ENCODE measurements at regions not wholly inside any gene's neighbourhood (a gene's known extent, or its start where the extent isn't known, plus 50 kb on each side); places are given as distances from the start of the nearest gene placed in this dataset.
"Not testable (repeated sequence)": the region's sequence is repeated elsewhere in the genome, so short reads cannot be mapped to it uniquely, and the experiment has no call there.

- in situ Hi-C loops (cut with MboI; ENCODE audit: low sequenced_read_pairs) = no loop called here
These were observed 143.2 kb upstream of the ITGA6 start for GRCh38 chr2:172284209-172284608.

- in situ Hi-C loops (cut with MboI; ENCODE audit: low sequenced_read_pairs) = no loop called here
These were observed 142.3 kb upstream of the ITGA6 start for GRCh38 chr2:172285010-172285621.

GRCh38 chr2:172285760-172286159, 141.6 kb upstream of the ITGA6 start:
- in situ Hi-C loops (cut with MboI; ENCODE audit: low sequenced_read_pairs) = no loop called here

- in situ Hi-C loops (cut with MboI; ENCODE audit: low sequenced_read_pairs) = no loop called here
These were observed 140.2 kb upstream of the ITGA6 start for GRCh38 chr2:172287190-172287589.

GRCh38 chr2:172287605-172288315, 139.6 kb upstream of the ITGA6 start:
- in situ Hi-C loops (cut with MboI; ENCODE audit: low sequenced_read_pairs) = no loop called here

- in situ Hi-C loops (cut with MboI; ENCODE audit: low sequenced_read_pairs) = no loop called here
These were observed 138.8 kb upstream of the ITGA6 start for GRCh38 chr2:172288603-172289002.

- in situ Hi-C loops (cut with MboI; ENCODE audit: low sequenced_read_pairs) = no loop called here
These were observed 133.4 kb upstream of the ITGA6 start for GRCh38 chr2:172293952-172294351.

- in situ Hi-C loops (cut with MboI; ENCODE audit: low sequenced_read_pairs) = no loop called here
These were observed 132.4 kb upstream of the ITGA6 start for GRCh38 chr2:172294983-172295382.

- in situ Hi-C loops (cut with MboI; ENCODE audit: low sequenced_read_pairs) = no loop called here
These were observed 131.7 kb upstream of the ITGA6 start for GRCh38 chr2:172295677-172296076.

GRCh38 chr2:172296267-172297046, 130.9 kb upstream of the ITGA6 start:
- in situ Hi-C loops (cut with MboI; ENCODE audit: low sequenced_read_pairs) = no loop called here

- in situ Hi-C loops (cut with MboI; ENCODE audit: low sequenced_read_pairs) = no loop called here
These were observed 129.9 kb upstream of the ITGA6 start for GRCh38 chr2:172297531-172297930.

- in situ Hi-C loops (cut with MboI; ENCODE audit: low sequenced_read_pairs) = no loop called here
These were observed 129.4 kb upstream of the ITGA6 start for GRCh38 chr2:172297950-172298349.

GRCh38 chr2:172299741-172300140, 127.6 kb upstream of the ITGA6 start:
- in situ Hi-C loops (cut with MboI; ENCODE audit: low sequenced_read_pairs) = no loop called here

- in situ Hi-C loops (cut with MboI; ENCODE audit: low sequenced_read_pairs) = no loop called here
These were observed 126.5 kb upstream of the ITGA6 start for GRCh38 chr2:172300851-172301250.

GRCh38 chr2:172305066-172305465, 122.3 kb upstream of the ITGA6 start:
- in situ Hi-C loops (cut with MboI; ENCODE audit: low sequenced_read_pairs) = no loop called here

GRCh38 chr2:172307800-172308199, 119.6 kb upstream of the ITGA6 start:
- in situ Hi-C loops (cut with MboI; ENCODE audit: low sequenced_read_pairs) = no loop called here

GRCh38 chr2:172308253-172308935, 119.0 kb upstream of the ITGA6 start:
- in situ Hi-C loops (cut with MboI; ENCODE audit: low sequenced_read_pairs) = no loop called here

- in situ Hi-C loops (cut with MboI; ENCODE audit: low sequenced_read_pairs) = no loop called here
These were observed 115.5 kb upstream of the ITGA6 start for GRCh38 chr2:172311921-172312345.

GRCh38 chr2:172313715-172314341, 113.6 kb upstream of the ITGA6 start:
- in situ Hi-C loops (cut with MboI; ENCODE audit: low sequenced_read_pairs) = no loop called here

GRCh38 chr2:172315070-172315469, 112.3 kb upstream of the ITGA6 start:
- in situ Hi-C loops (cut with MboI; ENCODE audit: low sequenced_read_pairs) = not testable (repeated sequence)

GRCh38 chr2:172322049-172322448, 105.3 kb upstream of the ITGA6 start:
- in situ Hi-C loops (cut with MboI; ENCODE audit: low sequenced_read_pairs) = no loop called here
